Superior temporal gyrus (tissue), 1 donor: ENCODE measurements at regions not wholly inside any gene's neighbourhood (a gene's known extent, or its start where the extent isn't known, plus 50 kb on each side); places are given as distances from the start of the nearest gene placed in this dataset.

Source experiments
- DNase-seq: peaks from one replicate; pipeline ENCODE4 v3.0.0-alpha.2; 2016; ENCODE audit errors: extremely low spot score

- DNase-seq, result peak; percentile 13
These were observed 144.3 kb downstream of the MIS18A start for GRCh38 chr21:32134441-32135130.

DNA sequence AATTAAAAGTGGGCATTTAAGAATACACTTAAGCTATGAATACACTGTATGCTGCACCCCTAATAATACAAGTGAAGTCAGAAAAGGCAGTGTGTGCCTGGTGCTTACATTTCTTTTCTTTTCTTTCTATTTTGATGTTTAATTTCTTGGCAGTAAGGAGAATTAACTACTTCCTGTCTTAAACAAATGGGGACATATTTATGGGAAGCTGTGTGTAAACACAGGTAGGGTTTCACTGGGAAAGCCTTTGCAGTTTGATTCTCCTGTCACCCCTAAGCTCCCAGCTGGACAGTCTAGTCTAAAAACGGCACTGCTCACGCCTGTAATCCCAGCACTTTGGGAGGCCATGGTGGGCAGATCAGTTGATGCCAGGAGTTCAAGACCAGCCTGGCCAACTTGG is 146.0 kb downstream of the MIS18A start:
- no peak for DNase-seq

DNA sequence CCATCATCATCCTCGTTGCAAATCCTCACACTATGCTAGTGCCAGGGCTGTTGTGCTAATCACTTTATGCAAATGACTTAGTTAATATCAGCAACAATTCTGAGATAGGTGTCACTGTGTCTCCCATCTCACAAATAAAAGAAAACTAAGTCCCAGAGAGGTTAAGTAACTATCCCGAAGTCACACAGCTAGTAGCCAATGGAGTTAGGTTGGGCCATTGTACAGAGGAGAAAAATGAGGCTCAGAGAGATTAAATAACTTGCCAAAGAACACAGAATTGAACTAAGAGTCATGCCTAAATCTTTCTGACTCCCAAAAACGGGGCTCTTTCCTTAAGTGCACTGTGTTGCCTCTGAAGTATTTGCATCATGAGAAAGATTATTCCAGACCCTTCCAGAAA is 146.4 kb downstream of the MIS18A start:
- no peak for DNase-seq

GRCh38 chr21:32131960-32132359 is 146.9 kb downstream of the MIS18A start:
- no peak for DNase-seq

DNA sequence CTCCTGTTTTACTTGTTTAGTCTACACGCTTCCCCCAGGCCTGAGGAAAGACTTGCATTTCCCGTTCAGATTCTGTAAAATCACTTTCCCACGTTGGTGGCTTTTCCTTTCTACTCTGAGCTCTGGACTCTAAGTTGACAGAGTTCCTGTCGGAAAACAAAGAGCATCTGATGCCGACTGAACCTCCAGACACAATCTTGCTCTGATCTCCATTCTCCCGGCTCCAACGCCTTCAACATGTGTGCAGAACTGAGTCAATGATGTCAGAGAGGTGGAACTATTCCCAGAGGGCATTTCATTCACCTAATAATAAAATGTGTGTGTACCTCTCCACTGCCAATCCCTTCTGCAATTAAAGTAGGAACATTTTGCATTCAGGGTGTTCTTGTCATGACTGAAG is 147.7 kb downstream of the MIS18A start:
- no peak for DNase-seq

DNA sequence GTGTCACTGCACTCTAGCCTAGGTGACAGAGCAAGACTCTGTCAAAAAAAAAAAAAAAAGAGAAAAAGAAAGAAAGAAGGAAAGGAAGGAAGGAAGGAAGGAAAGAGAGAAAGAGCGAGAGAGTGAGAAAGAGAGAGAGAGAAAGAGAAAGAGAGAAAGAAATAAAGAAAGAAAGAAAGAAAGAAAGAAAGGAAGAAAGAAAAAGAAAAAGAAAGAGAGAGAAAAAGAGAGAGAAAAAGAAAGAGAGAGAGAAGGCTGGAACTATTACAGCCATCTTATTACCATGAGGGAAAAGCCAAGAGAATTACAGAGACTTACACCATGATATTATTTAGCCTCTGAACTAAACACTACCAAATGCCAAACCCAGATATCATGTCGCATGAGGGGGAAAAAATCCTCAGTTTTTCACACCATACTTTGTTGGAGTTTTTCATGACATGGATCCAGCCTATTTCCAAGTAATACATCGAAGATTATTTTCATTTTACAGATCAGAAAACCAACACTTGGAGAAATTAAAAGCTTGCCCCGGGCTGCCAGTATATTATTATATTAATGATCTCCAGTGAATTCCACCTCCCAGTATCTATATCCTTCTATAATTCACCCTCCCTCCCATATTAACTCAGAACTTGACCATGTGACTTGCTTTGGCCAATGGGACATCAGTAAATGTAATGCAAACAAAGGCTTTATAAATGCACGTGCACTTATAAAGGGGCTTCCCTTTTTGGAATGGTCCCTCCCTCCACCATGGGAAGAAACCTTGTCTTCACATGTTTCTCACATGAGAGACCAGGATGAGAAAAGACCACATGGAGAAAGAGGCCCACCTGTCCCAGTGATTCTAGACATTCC is 148.6 kb downstream of the MIS18A start:
- DNase-seq, result no peak

DNA sequence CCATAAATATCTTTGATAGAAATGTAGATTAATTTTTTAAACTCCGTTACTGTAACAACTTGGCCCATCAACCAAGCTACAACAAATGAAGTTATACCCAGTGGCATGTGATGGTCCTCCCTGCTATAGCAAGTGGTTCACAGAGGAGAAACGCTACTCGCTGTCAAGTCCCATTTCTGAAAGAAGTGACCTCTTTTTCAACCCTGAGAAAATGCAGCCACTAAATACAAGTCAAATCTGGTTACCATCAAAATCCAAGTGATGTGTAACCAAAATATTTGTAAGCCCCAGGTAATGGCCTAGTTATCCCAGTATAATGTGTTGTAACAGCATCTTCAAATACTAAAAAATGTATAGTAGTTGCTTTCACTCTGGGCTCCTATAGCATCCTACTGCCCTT is 151.8 kb downstream of the MIS18A start:
- no peak for DNase-seq

- DNase-seq, result no peak
These were observed 156.8 kb downstream of the MIS18A start for GRCh38 chr21:32122082-32122481.

DNA sequence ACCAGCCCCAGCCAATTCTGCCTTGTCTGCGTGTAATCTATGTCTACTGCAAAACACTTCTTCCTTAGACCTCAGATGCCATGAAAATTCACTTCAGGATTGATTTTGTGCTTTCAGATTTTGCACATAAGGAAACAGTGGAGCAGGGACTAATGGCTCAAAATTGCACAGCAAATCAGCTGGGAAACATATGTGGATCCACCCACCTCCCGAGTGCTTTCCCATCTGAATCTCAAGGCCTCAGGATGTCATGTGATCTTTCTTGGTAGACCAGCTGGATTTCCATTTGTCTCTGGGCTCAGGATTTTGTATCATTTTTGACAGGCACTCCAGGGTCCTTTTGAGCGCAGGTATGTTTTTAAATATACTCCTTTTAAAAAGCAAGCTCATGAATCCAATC is 158.6 kb downstream of the MIS18A start:
- no peak for DNase-seq

- DNase-seq, result no peak
These were observed 159.0 kb downstream of the MIS18A start for GRCh38 chr21:32119811-32120210.

- DNase-seq, result no peak
These were observed 159.5 kb downstream of the MIS18A start for GRCh38 chr21:32119389-32119788.

GRCh38 chr21:32114419-32115035 is 164.3 kb downstream of the MIS18A start:
- no peak for DNase-seq

- no peak for DNase-seq
These were observed 165.4 kb downstream of the MIS18A start for GRCh38 chr21:32113486-32113885.

DNA sequence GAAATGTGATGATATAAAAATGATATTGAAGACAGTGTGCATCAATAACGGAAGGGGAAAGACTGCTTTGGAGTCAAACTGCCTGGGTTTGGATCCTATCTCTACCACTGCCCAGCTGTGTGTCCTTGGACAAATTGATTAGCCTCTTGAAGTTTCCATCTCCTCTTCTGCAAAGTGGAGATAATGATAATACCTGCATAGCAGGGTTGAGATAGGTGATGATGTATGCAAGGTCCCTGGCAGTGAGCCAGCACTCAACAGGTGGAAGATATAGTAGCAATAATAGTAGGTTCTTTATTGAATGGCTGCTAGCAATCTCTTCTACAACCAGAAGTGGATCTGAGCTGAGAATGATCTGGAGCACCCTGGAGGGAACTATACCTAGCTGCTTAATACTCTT is 166.7 kb downstream of the MIS18A start:
- DNase-seq, result no peak

GRCh38 chr21:32108566-32108965 is 170.3 kb downstream of the MIS18A start:
- no peak for DNase-seq

- DNase-seq, result no peak
These were observed 175.5 kb downstream of the MIS18A start for GRCh38 chr21:32103361-32103760.

- no peak for DNase-seq
These were observed 176.4 kb downstream of the MIS18A start for GRCh38 chr21:32102426-32102825.

DNA sequence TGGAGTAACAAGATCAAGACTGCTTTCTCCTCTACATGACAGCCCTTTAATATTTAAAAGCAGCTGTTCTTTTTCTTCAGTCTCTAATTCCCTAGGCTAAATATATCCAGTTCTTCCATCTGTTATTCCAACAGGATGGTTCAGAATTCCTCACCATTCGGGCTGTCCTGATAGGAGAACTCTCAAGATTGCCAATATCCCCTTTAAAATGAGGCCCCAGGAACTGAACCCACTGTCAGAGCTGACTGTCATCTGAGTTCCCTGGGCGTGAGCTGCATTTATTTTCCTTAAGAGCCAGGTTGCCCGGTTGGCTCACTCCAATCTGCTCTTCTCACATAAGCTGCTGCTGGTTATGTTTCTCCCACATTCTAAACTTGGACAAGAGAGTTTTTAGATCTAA is 177.6 kb downstream of the MIS18A start:
- DNase-seq, result peak; percentile 26

DNA sequence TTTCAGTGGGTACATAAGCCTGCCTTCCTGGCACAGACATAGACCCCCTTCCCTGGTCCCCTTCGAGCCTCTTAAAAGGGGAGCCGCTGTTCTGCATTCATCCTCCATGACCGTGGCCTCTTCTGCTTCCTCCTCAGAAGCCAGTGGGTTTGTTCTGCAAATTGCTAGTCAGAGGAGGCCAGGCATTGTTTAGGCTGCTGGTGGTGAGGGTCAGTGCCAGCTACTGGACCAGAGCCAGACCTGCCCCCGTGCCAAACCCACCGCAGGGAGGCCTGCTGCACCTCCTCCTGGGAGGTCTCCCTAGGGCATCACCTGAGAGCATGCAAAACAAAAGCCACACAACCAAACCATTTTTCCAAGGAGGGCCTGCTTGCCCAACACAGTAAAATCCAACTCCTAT is 178.4 kb downstream of the MIS18A start:
- DNase-seq, result no peak

DNA sequence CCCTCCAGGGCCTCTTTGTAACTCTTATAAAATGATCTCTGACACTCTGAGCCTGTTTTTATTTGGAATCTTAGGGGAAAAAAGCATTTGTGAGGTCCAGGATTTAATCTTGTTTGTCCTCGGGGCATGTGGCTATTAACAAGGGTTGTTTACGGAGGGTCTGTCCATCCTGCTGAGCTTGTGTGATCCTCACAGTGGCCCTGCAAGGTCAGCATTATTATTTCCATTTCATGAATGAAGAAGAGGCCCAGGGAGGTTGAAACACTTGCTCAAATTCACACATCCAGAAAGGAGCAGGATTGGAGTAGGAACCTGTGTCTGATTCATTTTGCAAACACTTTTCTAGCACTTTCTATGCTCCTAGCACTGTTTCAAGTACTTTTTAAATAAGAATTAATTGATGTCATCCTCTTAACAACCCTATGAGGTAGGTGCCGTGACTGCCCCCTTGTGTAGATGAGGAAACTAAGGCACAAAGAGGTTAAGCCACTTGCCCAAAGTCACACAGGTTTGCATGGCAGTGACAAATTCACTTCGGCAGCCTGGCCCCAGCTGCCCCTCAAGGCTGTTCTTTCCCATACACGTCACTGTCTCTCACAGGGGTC is 178.9 kb downstream of the MIS18A start:
- DNase-seq, result no peak

DNA sequence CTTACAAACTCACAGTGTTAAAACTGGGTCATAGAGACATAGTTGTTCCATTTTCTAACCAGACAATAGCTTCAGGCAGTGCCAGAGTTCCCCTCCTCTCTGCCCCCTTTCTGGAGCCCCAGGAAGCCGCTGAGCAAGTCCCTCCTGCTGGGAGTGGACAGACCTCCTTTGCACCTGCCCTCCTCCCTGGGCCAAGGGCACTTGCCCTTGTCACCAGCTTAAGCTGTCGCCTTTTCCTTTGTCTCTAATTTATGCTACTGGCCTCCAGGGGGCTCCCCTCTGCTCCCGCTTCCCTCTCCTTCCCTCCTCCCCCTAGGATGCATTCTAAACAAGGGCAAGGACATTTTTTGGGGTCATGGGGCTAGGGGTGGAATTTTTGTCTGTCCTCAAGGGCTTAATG is 182.4 kb downstream of the MIS18A start:
- DNase-seq, result no peak

GRCh38 chr21:32094804-32095203 is 184.0 kb downstream of the MIS18A start:
- DNase-seq, result no peak
